Neural cell (in vitro differentiated cells): ENCODE measurements at regions not wholly inside any gene's neighbourhood (a gene's known extent, or its start where the extent isn't known, plus 50 kb on each side); places are given as distances from the start of the nearest gene placed in this dataset.

Source experiments
- EP300 ChIP-seq: fragments of 450-650 bp; conservative IDR thresholded peaks from 2 replicates; pipeline ENCODE4 v1.6.1; 2014; ENCODE audit warnings: antibody characterized with exemption, mild to moderate bottlenecking, moderate library complexity; ENCODE audit not compliant: poor library complexity, severe bottlenecking
- EZH2 ChIP-seq: fragments of 200-600, 300-800 bp; shearing (Covaris generic), sonication (generic); IDR thresholded peaks from 2 replicates; pipeline ENCODE4 v1.6.1; 2014; ENCODE audit warnings: antibody characterized with exemption, low read length, borderline replicate concordance, mild to moderate bottlenecking; ENCODE audit not compliant: insufficient read depth, poor library complexity, severe bottlenecking
- POLR2AphosphoS5 ChIP-seq: IDR thresholded peaks from 2 replicates; pipeline ENCODE4 v1.6.1; 2012
- RAD21 ChIP-seq: fragments of 450-650 bp; conservative IDR thresholded peaks from 2 replicates; pipeline ENCODE4 v1.6.1; 2014; ENCODE audit warnings: antibody characterized with exemption, mild to moderate bottlenecking, moderate library complexity
- TF ChIP-seq, protein P1 (sequence below): fragments of 450-650 bp; IDR thresholded peaks from 2 replicates; pipeline ENCODE4 v1.5.1; 2014; ENCODE audit warnings: antibody characterized with exemption, mild to moderate bottlenecking, moderate library complexity; ENCODE audit not compliant: poor library complexity, severe bottlenecking
- TF ChIP-seq, protein P2 (sequence below): IDR thresholded peaks from 2 replicates; pipeline ENCODE4 v1.6.1; 2012; ENCODE audit warnings: borderline replicate concordance

DNA sequence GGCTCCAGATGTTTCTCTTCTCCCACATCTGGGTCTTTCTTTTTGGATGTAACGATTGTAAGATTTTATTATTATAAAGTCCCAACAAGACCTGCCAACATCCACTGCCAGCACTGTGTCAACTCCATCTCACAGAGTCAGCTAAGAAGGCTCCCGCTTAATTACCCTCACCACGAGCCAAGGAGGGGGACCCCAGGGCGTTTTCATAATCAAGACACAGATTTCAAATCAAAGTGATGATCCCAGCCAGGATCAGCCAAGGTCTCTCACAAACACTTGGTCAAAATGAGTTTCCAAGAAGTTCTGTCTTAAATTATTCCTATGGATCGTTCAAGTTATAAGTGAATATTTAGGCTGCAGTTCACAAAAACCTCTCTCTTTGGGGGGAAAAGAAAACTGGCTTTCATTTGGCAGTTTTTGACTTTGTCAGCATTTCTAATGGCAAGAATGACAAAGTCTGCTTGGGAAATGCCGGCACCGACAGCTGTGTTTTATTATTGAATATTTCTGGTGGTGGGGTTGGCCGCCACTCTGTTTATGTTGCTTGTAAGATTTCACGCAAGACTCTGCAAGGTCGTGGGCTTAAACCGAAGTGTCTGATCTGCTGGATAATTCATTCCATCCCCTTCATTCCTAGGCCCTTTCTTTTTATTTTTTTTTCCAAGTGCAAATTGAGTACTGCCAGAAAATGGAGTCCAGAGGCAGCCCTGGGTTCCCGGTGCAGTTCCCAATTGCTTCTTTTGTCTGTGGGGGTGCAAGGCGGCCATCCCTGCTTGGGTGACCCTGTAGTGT, 170.2 kb upstream of the PMEPA1 start:
- TF ChIP-seq, protein P1, sequence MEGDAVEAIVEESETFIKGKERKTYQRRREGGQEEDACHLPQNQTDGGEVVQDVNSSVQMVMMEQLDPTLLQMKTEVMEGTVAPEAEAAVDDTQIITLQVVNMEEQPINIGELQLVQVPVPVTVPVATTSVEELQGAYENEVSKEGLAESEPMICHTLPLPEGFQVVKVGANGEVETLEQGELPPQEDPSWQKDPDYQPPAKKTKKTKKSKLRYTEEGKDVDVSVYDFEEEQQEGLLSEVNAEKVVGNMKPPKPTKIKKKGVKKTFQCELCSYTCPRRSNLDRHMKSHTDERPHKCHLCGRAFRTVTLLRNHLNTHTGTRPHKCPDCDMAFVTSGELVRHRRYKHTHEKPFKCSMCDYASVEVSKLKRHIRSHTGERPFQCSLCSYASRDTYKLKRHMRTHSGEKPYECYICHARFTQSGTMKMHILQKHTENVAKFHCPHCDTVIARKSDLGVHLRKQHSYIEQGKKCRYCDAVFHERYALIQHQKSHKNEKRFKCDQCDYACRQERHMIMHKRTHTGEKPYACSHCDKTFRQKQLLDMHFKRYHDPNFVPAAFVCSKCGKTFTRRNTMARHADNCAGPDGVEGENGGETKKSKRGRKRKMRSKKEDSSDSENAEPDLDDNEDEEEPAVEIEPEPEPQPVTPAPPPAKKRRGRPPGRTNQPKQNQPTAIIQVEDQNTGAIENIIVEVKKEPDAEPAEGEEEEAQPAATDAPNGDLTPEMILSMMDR = no peak
- TF ChIP-seq EP300 = no peak
- TF ChIP-seq RAD21 = no peak
- no peak for TF ChIP-seq EZH2
- TF ChIP-seq POLR2AphosphoS5 = no peak
- TF ChIP-seq, protein P2, sequence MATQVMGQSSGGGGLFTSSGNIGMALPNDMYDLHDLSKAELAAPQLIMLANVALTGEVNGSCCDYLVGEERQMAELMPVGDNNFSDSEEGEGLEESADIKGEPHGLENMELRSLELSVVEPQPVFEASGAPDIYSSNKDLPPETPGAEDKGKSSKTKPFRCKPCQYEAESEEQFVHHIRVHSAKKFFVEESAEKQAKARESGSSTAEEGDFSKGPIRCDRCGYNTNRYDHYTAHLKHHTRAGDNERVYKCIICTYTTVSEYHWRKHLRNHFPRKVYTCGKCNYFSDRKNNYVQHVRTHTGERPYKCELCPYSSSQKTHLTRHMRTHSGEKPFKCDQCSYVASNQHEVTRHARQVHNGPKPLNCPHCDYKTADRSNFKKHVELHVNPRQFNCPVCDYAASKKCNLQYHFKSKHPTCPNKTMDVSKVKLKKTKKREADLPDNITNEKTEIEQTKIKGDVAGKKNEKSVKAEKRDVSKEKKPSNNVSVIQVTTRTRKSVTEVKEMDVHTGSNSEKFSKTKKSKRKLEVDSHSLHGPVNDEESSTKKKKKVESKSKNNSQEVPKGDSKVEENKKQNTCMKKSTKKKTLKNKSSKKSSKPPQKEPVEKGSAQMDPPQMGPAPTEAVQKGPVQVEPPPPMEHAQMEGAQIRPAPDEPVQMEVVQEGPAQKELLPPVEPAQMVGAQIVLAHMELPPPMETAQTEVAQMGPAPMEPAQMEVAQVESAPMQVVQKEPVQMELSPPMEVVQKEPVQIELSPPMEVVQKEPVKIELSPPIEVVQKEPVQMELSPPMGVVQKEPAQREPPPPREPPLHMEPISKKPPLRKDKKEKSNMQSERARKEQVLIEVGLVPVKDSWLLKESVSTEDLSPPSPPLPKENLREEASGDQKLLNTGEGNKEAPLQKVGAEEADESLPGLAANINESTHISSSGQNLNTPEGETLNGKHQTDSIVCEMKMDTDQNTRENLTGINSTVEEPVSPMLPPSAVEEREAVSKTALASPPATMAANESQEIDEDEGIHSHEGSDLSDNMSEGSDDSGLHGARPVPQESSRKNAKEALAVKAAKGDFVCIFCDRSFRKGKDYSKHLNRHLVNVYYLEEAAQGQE = no peak
